ENCODE measurements at regions not wholly inside any gene's neighbourhood (a gene's known extent, or its start where the extent isn't known, plus 50 kb on each side); places are given as distances from the start of the nearest gene placed in this dataset.
"Not testable (repeated sequence)": the region's sequence is repeated elsewhere in the genome, so short reads cannot be mapped to it uniquely, and the experiment has no call there.

GRCh38 chr2:225894236-225894980 is 494.9 kb downstream of the NYAP2 start:
- DNase-seq = no peak

- DNase-seq = no peak
Observed at GRCh38 chr2:225893151-225893550, 493.6 kb downstream of the NYAP2 start.

- DNase-seq = no peak
Observed at GRCh38 chr2:225891771-225892170, 492.3 kb downstream of the NYAP2 start.

DNA sequence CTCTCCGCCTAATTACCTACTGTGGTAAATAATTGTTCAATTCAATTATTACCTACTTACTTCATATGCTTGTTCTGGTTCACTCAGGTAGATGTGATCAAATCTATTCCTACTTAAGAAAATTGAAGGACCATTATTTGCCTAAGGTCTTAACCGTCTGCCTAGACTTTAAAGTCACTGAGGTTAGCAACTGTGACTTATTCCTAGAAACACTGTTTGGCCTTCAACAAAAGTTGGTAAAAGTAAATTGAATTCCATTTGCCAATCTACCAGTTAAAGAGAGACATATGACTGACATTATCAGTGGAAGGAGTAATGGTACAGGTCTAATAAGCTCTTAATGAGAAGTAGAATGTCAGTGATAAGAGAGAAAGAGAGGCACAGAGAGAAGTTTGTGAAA is 491.5 kb downstream of the NYAP2 start:
- DNase-seq = no peak

DNA sequence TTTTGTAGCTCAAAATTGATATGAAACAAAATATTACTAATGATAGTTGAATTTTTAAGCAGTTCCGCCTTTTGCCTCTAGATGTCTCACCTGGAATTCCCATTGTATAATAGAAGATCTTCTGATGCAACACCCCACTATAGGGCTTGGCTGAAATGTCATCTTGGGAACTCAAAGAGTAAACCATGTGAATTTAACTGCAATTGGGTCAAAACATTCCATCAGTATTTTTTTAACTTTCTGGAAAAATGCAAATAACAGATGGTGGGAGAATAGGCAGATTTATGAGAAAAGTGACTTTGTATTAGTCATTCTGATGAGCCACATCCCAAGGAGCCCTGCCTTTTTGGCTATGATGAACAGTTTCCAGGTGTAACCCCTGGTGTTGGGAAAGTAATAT is 489.9 kb downstream of the NYAP2 start:
- peak; percentile 21 to 29 for DNase-seq

DNA sequence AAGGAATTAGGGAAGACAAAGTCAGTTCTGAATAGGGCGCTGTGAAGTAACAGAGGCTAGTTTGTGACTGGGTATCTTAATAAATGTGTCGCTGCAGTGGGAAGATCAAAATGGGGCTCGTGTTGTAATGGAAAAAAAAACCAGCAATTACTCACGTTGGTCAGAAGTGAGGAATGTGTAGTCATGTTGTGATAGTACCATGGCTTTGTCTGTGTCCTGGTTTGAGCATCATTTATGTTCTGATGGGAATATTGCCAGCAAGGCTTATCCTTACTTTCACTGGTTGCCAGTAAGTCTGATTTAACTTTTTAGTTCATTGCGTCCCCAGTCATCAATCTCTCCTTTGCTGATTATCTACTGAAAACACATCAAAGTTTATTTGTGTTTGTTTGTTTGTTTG is 467.6 kb downstream of the NYAP2 start:
- no peak for DNase-seq

GRCh38 chr2:225865468-225865867 is 466.0 kb downstream of the NYAP2 start:
- no peak for DNase-seq

GRCh38 chr2:225864394-225864793 is 464.9 kb downstream of the NYAP2 start:
- DNase-seq = no peak

GRCh38 chr2:225842939-225843338 is 443.4 kb downstream of the NYAP2 start:
- DNase-seq = no peak

GRCh38 chr2:225841314-225841713 is 441.8 kb downstream of the NYAP2 start:
- DNase-seq = no peak

GRCh38 chr2:225837328-225837727 is 437.8 kb downstream of the NYAP2 start:
- DNase-seq = no peak

DNA sequence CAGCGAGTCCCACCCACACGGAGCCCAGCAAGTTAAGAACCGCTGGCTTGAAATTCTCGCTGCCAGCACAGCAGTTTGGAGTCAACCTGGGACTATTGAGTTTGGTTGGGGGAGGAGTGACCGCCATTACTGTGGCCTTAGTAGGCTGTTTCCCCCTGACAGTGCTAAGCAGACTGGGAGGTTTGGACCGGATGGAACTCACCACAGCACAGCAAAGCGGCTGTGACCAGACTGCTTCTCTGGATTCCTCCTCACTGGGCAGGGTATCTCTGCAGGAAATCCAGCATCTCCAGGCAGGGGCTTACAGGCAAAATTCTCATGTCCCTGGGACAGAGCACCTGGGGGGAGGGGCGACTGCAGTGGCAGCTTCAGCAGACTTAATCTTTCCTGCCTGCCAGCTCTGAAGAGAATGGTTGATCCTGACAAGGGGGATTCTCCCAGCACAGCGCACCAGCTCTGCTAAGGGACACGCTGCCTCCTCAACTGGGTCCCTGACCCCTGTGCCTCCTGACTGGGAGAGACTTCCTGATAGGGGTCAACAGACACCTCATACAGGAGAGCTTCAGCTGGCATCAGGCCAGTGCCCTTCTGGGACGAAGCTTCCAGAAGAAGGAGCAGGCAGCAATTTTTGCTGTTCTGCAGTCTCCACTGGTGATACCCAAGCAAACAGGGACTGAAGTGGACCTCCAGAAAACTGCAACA is 425.4 kb downstream of the NYAP2 start:
- DNase-seq = no peak

GRCh38 chr2:225821351-225821750 is 421.8 kb downstream of the NYAP2 start:
- no peak for DNase-seq

DNA sequence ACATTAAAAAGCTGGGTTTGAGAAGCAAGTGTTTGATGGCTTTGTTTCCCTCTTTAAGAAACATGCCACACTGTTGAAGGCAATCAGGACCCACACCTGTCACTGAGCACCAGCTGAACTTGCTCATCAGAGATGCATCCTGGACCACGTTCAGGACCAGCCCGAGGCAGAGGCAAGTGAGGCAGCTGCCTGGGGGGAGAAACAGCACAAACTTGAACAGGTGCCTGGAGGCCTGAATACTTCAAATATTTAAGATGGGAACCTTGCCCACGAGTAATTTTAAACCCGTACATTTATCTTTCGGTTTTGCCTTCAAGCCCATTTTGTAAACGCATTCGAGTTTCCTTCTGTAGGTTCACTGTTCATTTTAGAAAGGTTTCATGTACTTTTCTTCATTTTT is 421.3 kb downstream of the NYAP2 start:
- no peak for DNase-seq

DNA sequence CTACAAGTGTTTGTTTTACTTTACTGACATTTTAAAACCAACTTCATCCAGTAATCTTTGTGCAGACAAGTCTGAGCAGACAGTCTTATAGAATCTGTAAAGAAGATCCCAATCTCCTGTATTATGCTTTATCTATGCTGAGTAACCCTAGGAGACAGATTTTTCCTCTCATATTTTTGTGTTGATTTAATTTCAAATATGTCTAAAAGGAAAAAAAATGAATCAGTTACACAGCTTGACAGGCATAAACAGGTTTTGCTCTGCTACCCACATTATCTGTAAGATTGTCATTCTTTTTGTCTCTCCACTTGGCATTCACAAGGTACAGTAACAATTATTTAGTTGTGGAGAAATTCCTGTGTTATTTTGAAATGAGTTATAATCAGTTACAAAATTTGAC is 415.0 kb downstream of the NYAP2 start:
- DNase-seq = no peak

GRCh38 chr2:225806105-225806504 is 406.6 kb downstream of the NYAP2 start:
- DNase-seq = no peak

- DNase-seq = not testable (repeated sequence)
Observed at GRCh38 chr2:225802076-225802475, 402.6 kb downstream of the NYAP2 start.

DNA sequence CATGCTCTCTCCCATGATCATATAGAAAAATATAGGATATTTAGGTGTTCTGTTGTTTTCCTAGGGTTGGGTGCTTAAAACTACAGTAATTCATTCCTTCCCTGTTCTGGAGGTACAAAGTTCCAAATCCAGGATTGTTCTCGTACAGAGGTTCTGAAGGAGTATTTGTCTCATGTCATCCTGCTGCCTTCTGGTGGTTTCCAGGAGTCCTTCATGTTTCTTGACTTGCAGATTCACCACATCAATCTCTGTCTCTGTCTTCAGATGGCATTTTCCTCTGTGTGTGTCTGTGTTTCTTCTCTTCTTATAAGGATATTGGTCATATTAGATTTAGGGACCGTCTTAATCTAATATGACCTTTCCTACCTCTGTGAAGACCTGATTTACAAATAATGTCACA is 397.9 kb downstream of the NYAP2 start:
- DNase-seq = no peak

- no peak for DNase-seq
Observed at GRCh38 chr2:225794652-225795400, 395.3 kb downstream of the NYAP2 start.

DNA sequence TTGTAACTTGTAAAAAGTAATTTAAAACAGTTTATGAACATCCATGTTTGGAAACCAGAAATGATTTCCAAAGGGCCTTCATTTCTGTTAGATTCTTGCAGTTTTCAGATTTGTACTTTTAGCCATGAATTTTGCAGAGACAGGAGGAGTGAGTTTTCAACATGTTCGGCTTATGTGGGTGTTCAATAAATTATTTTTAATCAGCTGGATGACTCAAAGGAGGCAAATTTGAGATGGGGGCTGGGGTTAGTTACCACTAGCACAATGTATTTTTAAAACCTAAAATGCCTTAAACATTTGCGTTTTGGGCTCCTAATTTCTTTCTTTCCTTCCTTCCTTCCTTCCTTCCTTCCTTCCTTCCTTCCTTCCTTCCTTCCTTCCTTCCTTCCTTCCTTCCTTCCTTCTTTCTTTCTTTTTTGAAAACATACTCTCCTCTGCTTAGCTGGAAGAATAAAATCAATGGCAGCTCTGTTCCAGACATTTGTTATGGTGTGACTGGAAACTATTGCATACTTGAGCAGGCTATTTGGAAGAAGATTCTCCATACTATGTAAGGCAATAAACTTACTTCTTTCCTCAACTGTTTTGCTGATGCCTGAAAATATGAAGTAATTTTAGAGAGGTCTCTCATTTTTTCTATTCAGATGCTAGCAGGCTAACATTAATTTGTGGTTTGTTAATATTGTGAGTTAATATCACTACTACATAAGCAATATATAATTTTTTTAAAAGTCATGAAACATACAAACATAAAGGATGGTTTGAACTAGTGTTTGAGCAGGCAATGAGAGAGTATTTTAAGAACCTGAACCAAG is 394.4 kb downstream of the NYAP2 start:
- DNase-seq = no peak

DNA sequence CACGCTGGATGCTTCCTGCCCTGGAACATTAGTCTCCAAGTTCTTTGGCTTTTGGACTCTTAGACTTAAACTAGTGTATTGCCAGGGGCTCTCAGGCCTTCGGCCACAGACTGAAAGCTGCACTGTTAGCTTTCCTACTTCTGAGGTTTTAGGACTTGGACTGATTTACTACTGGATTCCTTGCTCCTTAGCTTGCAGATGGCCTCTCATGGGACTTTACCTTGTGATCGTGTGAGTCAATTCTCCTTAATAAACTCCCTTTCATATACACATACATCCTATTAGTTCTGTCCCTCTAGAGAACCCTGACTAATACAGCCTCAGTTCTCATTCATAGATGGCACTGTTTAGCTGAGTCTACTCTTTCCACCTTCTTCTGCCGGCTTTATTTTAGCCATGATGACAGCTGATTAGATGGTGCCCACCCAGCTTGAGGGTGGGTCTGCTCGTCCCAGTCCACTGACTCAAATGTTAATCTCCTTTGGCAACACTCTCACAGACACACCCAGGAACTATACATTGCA is 389.1 kb downstream of the NYAP2 start:
- DNase-seq = no peak

GRCh38 chr2:225787497-225787896 is 388.0 kb downstream of the NYAP2 start:
- DNase-seq = no peak

- DNase-seq = no peak
Observed at GRCh38 chr2:225781991-225782390, 382.5 kb downstream of the NYAP2 start.

Data from SHP77 (cell line).